Neural cell (in vitro differentiated cells): ENCODE measurements at regions not wholly inside any gene's neighbourhood (a gene's known extent, or its start where the extent isn't known, plus 50 kb on each side); places are given as distances from the start of the nearest gene placed in this dataset.

ENCODE experiments used
- H2AFZ ChIP-seq: fragments of 200-600, 300-800 bp; sonication (generic), shearing (Covaris generic); 2 replicates; pipeline ENCODE4 v1.6.0; 2014; ENCODE audit warnings: low read depth, mild to moderate bottlenecking, antibody characterized with exemption, low read length, moderate library complexity
- H3F3A ChIP-seq: fragments of 200-600 bp; shearing (Covaris generic); 2 replicates; pipeline ENCODE4 v1.6.1; 2016; ENCODE audit warnings: mild to moderate bottlenecking, moderate library complexity, mixed read lengths, antibody characterized with exemption, low read length; ENCODE audit not compliant: insufficient read depth, poor library complexity, severe bottlenecking
- H3K27ac ChIP-seq: fragments of 200-600, 300-800 bp; sonication (generic), shearing (Covaris generic); 2 replicates; pipeline ENCODE4 v1.5.1; 2014; ENCODE audit warnings: mild to moderate bottlenecking, low read length, moderate library complexity
- H3K27me3 ChIP-seq: fragments of 300-800, 200-600 bp; sonication (generic), shearing (Covaris generic); 2 replicates; pipeline ENCODE4 v1.6.0; 2014; ENCODE audit warnings: mild to moderate bottlenecking, low read depth, low read length, moderate library complexity; ENCODE audit not compliant: insufficient read depth
- H3K36me3 ChIP-seq: fragments of 300-800, 200-600 bp; sonication (generic), shearing (Covaris generic); 2 replicates; pipeline ENCODE4 v1.5.1; 2014; ENCODE audit warnings: mild to moderate bottlenecking, antibody characterized with exemption, low read length, moderate library complexity; ENCODE audit not compliant: insufficient read depth
- H3K4me2 ChIP-seq: fragments of 300-800, 200-600 bp; sonication (generic), shearing (Covaris generic); 2 replicates; pipeline ENCODE4 v1.6.0; 2014; ENCODE audit warnings: mild to moderate bottlenecking, low read length
- H3K4me3 ChIP-seq: fragments of 300-800, 200-600 bp; sonication (generic), shearing (Covaris generic); 2 replicates; pipeline ENCODE4 v1.5.1; 2014; ENCODE audit warnings: mild to moderate bottlenecking, low read length, moderate library complexity
- H3K79me2 ChIP-seq: fragments of 200-600 bp; shearing (Covaris generic); replicated peaks from 2 replicates; pipeline ENCODE4 v1.6.0; 2014; ENCODE audit warnings: mild to moderate bottlenecking, low read length, moderate library complexity; ENCODE audit not compliant: insufficient read depth
- H3K9ac ChIP-seq: fragments of 300-800, 200-600 bp; sonication (generic), shearing (Covaris generic); 2 replicates; pipeline ENCODE4 v1.6.1; 2016; ENCODE audit warnings: mild to moderate bottlenecking, low read length, mixed read lengths
- H3K9me2 ChIP-seq: fragments of 200-600 bp; shearing (Covaris generic); 2 replicates; pipeline ENCODE4 v1.6.1; 2016; ENCODE audit warnings: mild to moderate bottlenecking, low read length, mixed read lengths; ENCODE audit not compliant: insufficient read depth
- H3K9me3 ChIP-seq: fragments of 200-600, 300-800 bp; sonication (generic), shearing (Covaris generic); 2 replicates; pipeline ENCODE4 v1.6.1; 2016; ENCODE audit warnings: mild to moderate bottlenecking, mixed run types, low read length, moderate library complexity, mixed read lengths
- H4K20me1 ChIP-seq: fragments of 200-600 bp; shearing (Covaris generic); 2 replicates; pipeline ENCODE4 v1.6.1; 2016; ENCODE audit warnings: mild to moderate bottlenecking, mixed run types; ENCODE audit not compliant: insufficient read depth
- CTCF ChIP-seq: fragments of 450-650 bp; IDR thresholded peaks from 2 replicates; pipeline ENCODE4 v1.5.1; 2014; ENCODE audit warnings: antibody characterized with exemption, mild to moderate bottlenecking, moderate library complexity; ENCODE audit not compliant: poor library complexity, severe bottlenecking
- EP300 ChIP-seq: fragments of 450-650 bp; conservative IDR thresholded peaks from 2 replicates; pipeline ENCODE4 v1.6.1; 2014; ENCODE audit warnings: antibody characterized with exemption, mild to moderate bottlenecking, moderate library complexity; ENCODE audit not compliant: poor library complexity, severe bottlenecking
- EZH2 ChIP-seq: fragments of 200-600, 300-800 bp; shearing (Covaris generic), sonication (generic); IDR thresholded peaks from 2 replicates; pipeline ENCODE4 v1.6.1; 2014; ENCODE audit warnings: antibody characterized with exemption, low read length, borderline replicate concordance, mild to moderate bottlenecking; ENCODE audit not compliant: insufficient read depth, poor library complexity, severe bottlenecking
- MXI1 ChIP-seq: fragments of 450-650 bp; conservative IDR thresholded peaks from 2 replicates; pipeline ENCODE4 v1.6.1; 2014; ENCODE audit warnings: antibody characterized with exemption, mild to moderate bottlenecking; ENCODE audit not compliant: poor library complexity, severe bottlenecking
- POLR2AphosphoS5 ChIP-seq: IDR thresholded peaks from 2 replicates; pipeline ENCODE4 v1.6.1; 2012
- RAD21 ChIP-seq: fragments of 450-650 bp; conservative IDR thresholded peaks from 2 replicates; pipeline ENCODE4 v1.6.1; 2014; ENCODE audit warnings: antibody characterized with exemption, mild to moderate bottlenecking, moderate library complexity
- REST ChIP-seq: IDR thresholded peaks from 2 replicates; pipeline ENCODE4 v1.6.1; 2012; ENCODE audit warnings: borderline replicate concordance
- SMC3 ChIP-seq: fragments of 450-650 bp; conservative IDR thresholded peaks from 2 replicates; pipeline ENCODE4 v1.6.1; 2014; ENCODE audit warnings: antibody characterized with exemption, mild to moderate bottlenecking, moderate library complexity; ENCODE audit not compliant: poor library complexity
- TAF1 ChIP-seq: IDR thresholded peaks from 2 replicates; pipeline ENCODE4 v1.6.1; 2012; ENCODE audit warnings: low read depth

GRCh38 chr5:116370886-116371285 is 203.7 kb downstream of the SEMA6A start:
- H3K9me3 ChIP-seq = no peaks in the 10 kb centered on the region
- H3K4me3 ChIP-seq = no peak overlapping the region
- H3K27ac ChIP-seq = no peak overlapping the region
- no peaks in the 10 kb centered on the region for H3K27me3 ChIP-seq
- TF ChIP-seq REST (no peak), EZH2 (no peak), RAD21 (no peak), CTCF (no peak), SMC3 (no peak), EP300 (no peak), POLR2AphosphoS5 (no peak)
- H3K9me2 ChIP-seq = no peaks in the 10 kb centered on the region
- H3K79me2 ChIP-seq = no peaks in the 10 kb centered on the region
- H2AFZ ChIP-seq = no peak overlapping the region
- no peak overlapping the region for H3K9ac ChIP-seq
- H3F3A ChIP-seq = no peaks in the 10 kb centered on the region
- no peak overlapping the region for H3K4me2 ChIP-seq
- H4K20me1 ChIP-seq = no peaks in the 10 kb centered on the region
- H3K36me3 ChIP-seq = no peaks in the 10 kb centered on the region

GRCh38 chr5:116370149-116370548 is 204.5 kb downstream of the SEMA6A start:
- no peaks in the 10 kb centered on the region for H3F3A ChIP-seq
- no peak overlapping the region for H3K9ac ChIP-seq
- H3K27ac ChIP-seq = no peak overlapping the region
- H3K79me2 ChIP-seq = no peaks in the 10 kb centered on the region
- no peaks in the 10 kb centered on the region for H3K27me3 ChIP-seq
- TF ChIP-seq SMC3 = no peak
- H4K20me1 ChIP-seq = no peaks in the 10 kb centered on the region
- H3K36me3 ChIP-seq = no peaks in the 10 kb centered on the region
- H3K4me2 ChIP-seq = no peak overlapping the region
- no peak overlapping the region for H3K4me3 ChIP-seq
- H3K9me3 ChIP-seq = no peaks in the 10 kb centered on the region
- H3K9me2 ChIP-seq = no peaks in the 10 kb centered on the region
- no peak overlapping the region for H2AFZ ChIP-seq

- Histone ChIP-seq H3K9ac (no peak overlapping the region), H2AFZ (no peak overlapping the region), H3K27me3 (peaks cover 14% of the 10 kb centered on the region), H3F3A (no peaks in the 10 kb centered on the region), H3K27ac (no peak overlapping the region), H4K20me1 (no peaks in the 10 kb centered on the region), H3K36me3 (no peaks in the 10 kb centered on the region), H3K9me2 (no peaks in the 10 kb centered on the region), H3K4me2 (no peak overlapping the region), H3K4me3 (no peak overlapping the region), H3K9me3 (no peaks in the 10 kb centered on the region), H3K79me2 (no peaks in the 10 kb centered on the region)
- no peak for TF ChIP-seq TAF1
- TF ChIP-seq SMC3 = no peak
- no peak for TF ChIP-seq EZH2
- no peak for TF ChIP-seq MXI1
These were observed 209.6 kb downstream of the SEMA6A start for GRCh38 chr5:116365006-116365496.
